Adrenal gland (tissue), 9 donors: ENCODE measurements at regions not wholly inside any gene's neighbourhood (a gene's known extent, or its start where the extent isn't known, plus 50 kb on each side); places are given as distances from the start of the nearest gene placed in this dataset.
"Not testable (repeated sequence)": the region's sequence is repeated elsewhere in the genome, so short reads cannot be mapped to it uniquely, and the experiment has no call there.

ENCODE experiments used
- DNase-seq, 7 donors: peaks; one replicate each; pipeline ENCODE4 v3.0.0-alpha.2; 2019 to 2020
- H3K27ac ChIP-seq, 5 donors: fragments of 200-600 bp; sonication (generic) in 4 of 5; 1 replicate in 3 of 5; 2 replicates in 2 of 5; pipeline versions ENCODE4 v1.5.1 to v1.8.0; 2016 to 2020; ENCODE audit warnings: mild to moderate bottlenecking in 1 of 5
- H3K27me3 ChIP-seq: fragments of 200-600 bp; 2 replicates; pipeline ENCODE4 v1.8.0; 2021
- H3K36me3 ChIP-seq, 2 donors: fragments of 200-600 bp; replicated peaks in 1 of 2; 1 replicate in 1 of 2; 2 replicates in 1 of 2; pipeline versions ENCODE4 v1.5.1 to v1.8.0; 2018 to 2022
- H3K4me1 ChIP-seq, 2 donors: fragments of 200-600 bp; replicated peaks in 1 of 2; 1 replicate in 1 of 2; 2 replicates in 1 of 2; pipeline versions ENCODE4 v1.5.1 to v1.8.0; 2018 to 2021
- H3K4me3 ChIP-seq, 4 donors: fragments of 200-600 bp; sonication (generic) in 3 of 4; one replicate each; pipeline ENCODE4 v1.5.1; 2016 to 2018
- H3K9me3 ChIP-seq, 3 donors: fragments of 200-600 bp; sonication (generic) in 1 of 3; replicated peaks in 1 of 3; 1 replicate in 2 of 3; 2 replicates in 1 of 3; pipeline versions ENCODE4 v1.5.1 to v1.8.0; 2016 to 2021
- CTCF ChIP-seq, 6 experiments: fragments of 450-650 bp in 4 of 6; fragments of 200-600 bp in 2 of 6; sonication (generic) in 1 of 6; IDR thresholded peaks; 1 replicate in 5 of 6; 2 replicates in 1 of 6; pipeline versions ENCODE4 v1.5.1 to v1.8.0; 2016 to 2021; ENCODE audit warnings: antibody characterized with exemption in 6 of 6, mild to moderate bottlenecking in 2 of 6, moderate library complexity in 1 of 6
- POLR2A ChIP-seq, 2 donors: fragments of 450-650 bp; IDR thresholded peaks; one replicate each; pipeline ENCODE4 v1.6.1; 2017; ENCODE audit warnings: antibody characterized with exemption in 2 of 2, mild to moderate bottlenecking in 2 of 2, moderate library complexity in 1 of 2
- WGBS, 4 donors: extraction: QIAGEN DNeasy Blood & Tissue Kit in 2 of 4; methylation state at CpG; one replicate each; pipeline versions ENCODE4 v1.1.5 to v1.1.7; 2013 to 2017; 5-methylcytosine and 5-hydroxymethylcytosine counted together
- intact Hi-C, 2 donors: fragments of 100-400 bp; cut with DNase I; formaldehyde crosslinking; loops; one replicate each; pipeline versions ENCODE4 v1.14.1 to v1.15.0; 2022 to 2023
- donor health status: healthy with polysubstance abuse.
- donor health status: Bipolar disorder and iron deficiency.
- donor health status: DM: yes; HTN: yes; CAD: no.
- donor health status: DM: no; HTN: no; CAD: no.
- donor health status: DM: no; HTN: no; CAD: no.

- DNase-seq, result no peak
- Histone ChIP-seq H3K36me3 (no peaks in the 10 kb centered on the region), H3K27ac (no peak overlapping the region), H3K4me3 (no peak overlapping the region), H3K9me3 (no peaks in the 10 kb centered on the region), H3K4me1 (no peaks in the 10 kb centered on the region), H3K27me3 (no peaks in the 10 kb centered on the region)
- WGBS, 4 donors, result 78 to 94% (median 86%) methylated on average over 4 of the region's 4 CpGs
- intact Hi-C loops, result no loop called here
- TF ChIP-seq CTCF (IDR thresholded peaks at IDR 0.05) (no peak), POLR2A (IDR thresholded peaks at IDR 0.05) (no peak)
Measured at GRCh38 chr6:159416891-159417560, 247.8 kb downstream of the FNDC1 start.

- no peaks in the 10 kb centered on the region for H3K27me3 ChIP-seq
- 72 to 85% (median 78%) methylated on average over 2 of the region's 2 CpGs for WGBS, 4 donors
- no peaks in the 10 kb centered on the region for H3K36me3 ChIP-seq
- no peaks in the 10 kb centered on the region for H3K4me1 ChIP-seq
- H3K27ac ChIP-seq, result no peak overlapping the region
- no peak overlapping the region for H3K4me3 ChIP-seq
- no peak for DNase-seq
- no peaks in the 10 kb centered on the region for H3K9me3 ChIP-seq
- no peak for TF ChIP-seq CTCF (IDR thresholded peaks at IDR 0.05)
- intact Hi-C loops, result no loop called here
Measured at GRCh38 chr6:159415540-159415939, 246.3 kb downstream of the FNDC1 start.

- intact Hi-C loops, result no loop called here
- no peaks in the 10 kb centered on the region for H3K27me3 ChIP-seq
- H3K36me3 ChIP-seq, result no peaks in the 10 kb centered on the region
- H3K4me1 ChIP-seq, result no peaks in the 10 kb centered on the region
- no peak overlapping the region for H3K27ac ChIP-seq
- WGBS, 4 donors, result 61 to 78% (median 75%) methylated on average over 2 of the region's 2 CpGs
- H3K4me3 ChIP-seq, result no peak overlapping the region
- no peaks in the 10 kb centered on the region for H3K9me3 ChIP-seq
- TF ChIP-seq CTCF (IDR thresholded peaks at IDR 0.05), result no peak
- TF ChIP-seq POLR2A (IDR thresholded peaks at IDR 0.05), result no peak
- DNase-seq, result no peak
Measured at GRCh38 chr6:159414711-159415110, 245.5 kb downstream of the FNDC1 start.

- WGBS, 4 donors, result 84 to 95% (median 90%) methylated on average over 2 to 41 of the region's 41 CpGs
- not testable (repeated sequence) for H3K36me3 ChIP-seq
Measured at GRCh38 chr6:159407211-159407780, 238.1 kb downstream of the FNDC1 start.

GRCh38 chr6:159404296-159404695 lies 235.1 kb downstream of the FNDC1 start:
- Histone ChIP-seq H3K4me3 (no peak overlapping the region), H3K36me3 (no peaks in the 10 kb centered on the region), H3K9me3 (no peaks in the 10 kb centered on the region), H3K27ac (no peak overlapping the region), H3K4me1 (no peaks in the 10 kb centered on the region), H3K27me3 (no peaks in the 10 kb centered on the region)
- intact Hi-C loops, result no loop called here
- no peak for DNase-seq
- TF ChIP-seq POLR2A (IDR thresholded peaks at IDR 0.05) (no peak), CTCF (IDR thresholded peaks at IDR 0.05) (no peak)
- WGBS, 4 donors, result 81 to 91% (median 86%) methylated on average over 2 of the region's 2 CpGs

More at GRCh38 chr6:159407211-159407780, 238.1 kb downstream of the FNDC1 start:
- H3K27me3 ChIP-seq, H3K9me3 ChIP-seq, H3K27ac ChIP-seq, DNase-seq, H3K4me3 ChIP-seq, intact Hi-C loops, H3K4me1 ChIP-seq: not testable (repeated sequence)
